Gastroesophageal sphincter (tissue), 3 donors: ENCODE measurements at regions not wholly inside any gene's neighbourhood (a gene's known extent, or its start where the extent isn't known, plus 50 kb on each side); places are given as distances from the start of the nearest gene placed in this dataset.

Experiments
- EP300 ChIP-seq: sonication (generic); formaldehyde crosslinking; IDR thresholded peaks from one replicate; pipeline ENCODE4 v1.6.1; 2017; ENCODE audit warnings: antibody characterized with exemption, mild to moderate bottlenecking
- POLR2A ChIP-seq, 2 donors: fragments of 450-650 bp; IDR thresholded peaks; one replicate each; pipeline ENCODE4 v1.6.1; 2017; ENCODE audit warnings: antibody characterized with exemption in 2 of 2, mild to moderate bottlenecking in 2 of 2, moderate library complexity in 1 of 2
- POLR2AphosphoS5 ChIP-seq: sonication (generic); formaldehyde crosslinking; IDR thresholded peaks from one replicate; pipeline ENCODE4 v1.6.1; 2017; ENCODE audit warnings: antibody characterized with exemption
- TF ChIP-seq, protein P1 (sequence below), 4 experiments: fragments of 200-600 bp in 2 of 4; fragments of 450-650 bp in 2 of 4; sonication (generic) in 1 of 4; IDR thresholded peaks; one replicate each; pipeline ENCODE4 v1.5.1; 2017 to 2019; ENCODE audit warnings: antibody characterized with exemption in 4 of 4, mild to moderate bottlenecking in 2 of 4, moderate library complexity in 2 of 4

DNA sequence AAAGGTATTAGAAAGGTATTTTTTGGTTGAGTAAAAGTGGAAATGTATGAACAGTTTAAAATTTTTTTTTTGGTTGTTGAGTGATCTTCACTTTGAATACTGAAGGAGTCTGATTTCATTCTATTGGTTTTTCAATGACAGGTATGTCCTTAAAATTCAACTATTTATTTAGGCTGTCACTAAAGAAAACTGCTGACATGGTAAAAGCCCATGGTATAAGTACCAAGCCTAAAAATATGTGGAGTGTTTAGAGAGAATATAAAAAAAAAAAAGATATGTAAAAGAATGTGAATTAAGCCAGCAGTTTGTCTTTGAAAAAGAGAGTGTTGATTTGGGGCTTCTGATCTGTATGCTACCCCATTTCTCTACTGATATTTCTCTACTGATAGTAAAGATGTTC, 90.3 kb upstream of the SUCLG2 start:
- TF ChIP-seq, protein P1, sequence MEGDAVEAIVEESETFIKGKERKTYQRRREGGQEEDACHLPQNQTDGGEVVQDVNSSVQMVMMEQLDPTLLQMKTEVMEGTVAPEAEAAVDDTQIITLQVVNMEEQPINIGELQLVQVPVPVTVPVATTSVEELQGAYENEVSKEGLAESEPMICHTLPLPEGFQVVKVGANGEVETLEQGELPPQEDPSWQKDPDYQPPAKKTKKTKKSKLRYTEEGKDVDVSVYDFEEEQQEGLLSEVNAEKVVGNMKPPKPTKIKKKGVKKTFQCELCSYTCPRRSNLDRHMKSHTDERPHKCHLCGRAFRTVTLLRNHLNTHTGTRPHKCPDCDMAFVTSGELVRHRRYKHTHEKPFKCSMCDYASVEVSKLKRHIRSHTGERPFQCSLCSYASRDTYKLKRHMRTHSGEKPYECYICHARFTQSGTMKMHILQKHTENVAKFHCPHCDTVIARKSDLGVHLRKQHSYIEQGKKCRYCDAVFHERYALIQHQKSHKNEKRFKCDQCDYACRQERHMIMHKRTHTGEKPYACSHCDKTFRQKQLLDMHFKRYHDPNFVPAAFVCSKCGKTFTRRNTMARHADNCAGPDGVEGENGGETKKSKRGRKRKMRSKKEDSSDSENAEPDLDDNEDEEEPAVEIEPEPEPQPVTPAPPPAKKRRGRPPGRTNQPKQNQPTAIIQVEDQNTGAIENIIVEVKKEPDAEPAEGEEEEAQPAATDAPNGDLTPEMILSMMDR (IDR thresholded peaks at IDR 0.05): no peak
- TF ChIP-seq POLR2A (IDR thresholded peaks at IDR 0.05) (no peak), POLR2AphosphoS5 (no peak), EP300 (no peak)
